ENCODE measurements at regions not wholly inside any gene's neighbourhood (a gene's known extent, or its start where the extent isn't known, plus 50 kb on each side); places are given as distances from the start of the nearest gene placed in this dataset.
A peak's percentile ranks its signal among the peaks of the same experiment; 100 is the strongest.

- TF ChIP-seq, protein P1, sequence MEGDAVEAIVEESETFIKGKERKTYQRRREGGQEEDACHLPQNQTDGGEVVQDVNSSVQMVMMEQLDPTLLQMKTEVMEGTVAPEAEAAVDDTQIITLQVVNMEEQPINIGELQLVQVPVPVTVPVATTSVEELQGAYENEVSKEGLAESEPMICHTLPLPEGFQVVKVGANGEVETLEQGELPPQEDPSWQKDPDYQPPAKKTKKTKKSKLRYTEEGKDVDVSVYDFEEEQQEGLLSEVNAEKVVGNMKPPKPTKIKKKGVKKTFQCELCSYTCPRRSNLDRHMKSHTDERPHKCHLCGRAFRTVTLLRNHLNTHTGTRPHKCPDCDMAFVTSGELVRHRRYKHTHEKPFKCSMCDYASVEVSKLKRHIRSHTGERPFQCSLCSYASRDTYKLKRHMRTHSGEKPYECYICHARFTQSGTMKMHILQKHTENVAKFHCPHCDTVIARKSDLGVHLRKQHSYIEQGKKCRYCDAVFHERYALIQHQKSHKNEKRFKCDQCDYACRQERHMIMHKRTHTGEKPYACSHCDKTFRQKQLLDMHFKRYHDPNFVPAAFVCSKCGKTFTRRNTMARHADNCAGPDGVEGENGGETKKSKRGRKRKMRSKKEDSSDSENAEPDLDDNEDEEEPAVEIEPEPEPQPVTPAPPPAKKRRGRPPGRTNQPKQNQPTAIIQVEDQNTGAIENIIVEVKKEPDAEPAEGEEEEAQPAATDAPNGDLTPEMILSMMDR (IDR thresholded peaks at IDR 0.05; ENCODE audit: low read depth, low read length): no peak
- TF ChIP-seq POLR2A (IDR thresholded peaks at IDR 0.05; ENCODE audit: extremely low read depth, insufficient read length) (no peak), MAX (IDR thresholded peaks at IDR 0.05; ENCODE audit: low read depth, low read length) (0 out of 2 replicates have a peak, but pooled peaks have one; percentile 20), MYC (IDR thresholded peaks at IDR 0.05; ENCODE audit: low read depth, low read length) (no peak)
Observed at GRCh38 chr17:55833306-55833705, 82.5 kb downstream of the PCTP start.
